ENCODE measurements at regions not wholly inside any gene's neighbourhood (a gene's known extent, or its start where the extent isn't known, plus 50 kb on each side); places are given as distances from the start of the nearest gene placed in this dataset.

GRCh38 chr4:131547506-131547981 lies 1601.5 kb upstream of the PCDH10 start:
- Histone ChIP-seq H3K9me3 (ENCODE audit: low read depth, low read length, poor library complexity, severe bottlenecking) (no peaks in the 10 kb centered on the region), H3K27me3 (replicated peaks; ENCODE audit: insufficient read depth, low read depth, low read length, poor library complexity) (no peaks in the 10 kb centered on the region), H3K27ac (ENCODE audit: low read depth, low read length, poor library complexity, severe bottlenecking) (no peak overlapping the region), H3K4me1 (ENCODE audit: insufficient read depth, low read length, poor library complexity, severe bottlenecking) (no peaks in the 10 kb centered on the region), H3K4me3 (ENCODE audit: low read depth, low read length, poor library complexity, severe bottlenecking) (no peak overlapping the region), H3K36me3 (ENCODE audit: insufficient read depth, low read length, poor library complexity, severe bottlenecking) (no peaks in the 10 kb centered on the region)
- intact Hi-C loops (cut with micrococcal nuclease; ENCODE audit: unreplicated experiment): no loop called here
- CTCF ChIA-PET: no interaction called here
- TF ChIP-seq EZH2 (IDR thresholded peaks at IDR 0.05; ENCODE audit: borderline replicate concordance, low read depth, low read length, poor library complexity, severe bottlenecking): no peak
- no peak for TF ChIP-seq CTCF (conservative IDR thresholded peaks at IDR 0.05; ENCODE audit: low read depth, low read length)
- POLR2A ChIA-PET (ENCODE audit: low non-redundant PET): no interaction called here
- BruUV-seq (replicated peaks): no TSS peak
- no peak for DNase-seq (ENCODE audit: low spot score)

GRCh38 chr4:131551306-131551705 lies 1597.8 kb upstream of the PCDH10 start:
- Histone ChIP-seq H3K9me3 (ENCODE audit: low read depth, low read length, poor library complexity, severe bottlenecking) (no peaks in the 10 kb centered on the region), H3K36me3 (ENCODE audit: insufficient read depth, low read length, poor library complexity, severe bottlenecking) (no peaks in the 10 kb centered on the region), H3K27me3 (replicated peaks; ENCODE audit: insufficient read depth, low read depth, low read length, poor library complexity) (no peaks in the 10 kb centered on the region), H3K4me1 (ENCODE audit: insufficient read depth, low read length, poor library complexity, severe bottlenecking) (no peaks in the 10 kb centered on the region), H3K27ac (ENCODE audit: low read depth, low read length, poor library complexity, severe bottlenecking) (no peak overlapping the region), H3K4me3 (ENCODE audit: low read depth, low read length, poor library complexity, severe bottlenecking) (no peak overlapping the region)
- POLR2A ChIA-PET (ENCODE audit: low non-redundant PET): no interaction called here
- CTCF ChIA-PET: no interaction called here
- TF ChIP-seq CTCF (conservative IDR thresholded peaks at IDR 0.05; ENCODE audit: low read depth, low read length): no peak
- TF ChIP-seq EZH2 (IDR thresholded peaks at IDR 0.05; ENCODE audit: borderline replicate concordance, low read depth, low read length, poor library complexity, severe bottlenecking): no peak
- no peak for DNase-seq (ENCODE audit: low spot score)
- BruUV-seq (replicated peaks): no TSS peak
- intact Hi-C loops (cut with micrococcal nuclease; ENCODE audit: unreplicated experiment): no loop called here

GRCh38 chr4:131566026-131566425 lies 1583.1 kb upstream of the PCDH10 start:
- BruUV-seq (replicated peaks): no TSS peak

More at GRCh38 chr4:131566026-131566425, 1583.1 kb upstream of the PCDH10 start:
- TF ChIP-seq EZH2 (IDR thresholded peaks at IDR 0.05; ENCODE audit: borderline replicate concordance, low read depth, low read length, poor library complexity, severe bottlenecking) (no peak), CTCF (conservative IDR thresholded peaks at IDR 0.05; ENCODE audit: low read depth, low read length) (no peak)
- CTCF ChIA-PET: no interaction called here
- intact Hi-C loops (cut with micrococcal nuclease; ENCODE audit: unreplicated experiment): no loop called here
- H3K36me3 ChIP-seq (ENCODE audit: insufficient read depth, low read length, poor library complexity, severe bottlenecking): no peaks in the 10 kb centered on the region
- H3K4me3 ChIP-seq (ENCODE audit: low read depth, low read length, poor library complexity, severe bottlenecking): no peak overlapping the region
- no peak overlapping the region for H3K27ac ChIP-seq (ENCODE audit: low read depth, low read length, poor library complexity, severe bottlenecking)
- H3K27me3 ChIP-seq (replicated peaks; ENCODE audit: insufficient read depth, low read depth, low read length, poor library complexity): no peaks in the 10 kb centered on the region
- no peaks in the 10 kb centered on the region for H3K4me1 ChIP-seq (ENCODE audit: insufficient read depth, low read length, poor library complexity, severe bottlenecking)
- H3K9me3 ChIP-seq (ENCODE audit: low read depth, low read length, poor library complexity, severe bottlenecking): no peaks in the 10 kb centered on the region
- POLR2A ChIA-PET (ENCODE audit: low non-redundant PET): no interaction called here
- no peak for DNase-seq (ENCODE audit: low spot score)

Measured in A673 (cell line).